ENCODE measurements at regions not wholly inside any gene's neighbourhood (a gene's known extent, or its start where the extent isn't known, plus 50 kb on each side); places are given as distances from the start of the nearest gene placed in this dataset.
"Not testable (repeated sequence)": the region's sequence is repeated elsewhere in the genome, so short reads cannot be mapped to it uniquely, and the experiment has no call there.

DNA sequence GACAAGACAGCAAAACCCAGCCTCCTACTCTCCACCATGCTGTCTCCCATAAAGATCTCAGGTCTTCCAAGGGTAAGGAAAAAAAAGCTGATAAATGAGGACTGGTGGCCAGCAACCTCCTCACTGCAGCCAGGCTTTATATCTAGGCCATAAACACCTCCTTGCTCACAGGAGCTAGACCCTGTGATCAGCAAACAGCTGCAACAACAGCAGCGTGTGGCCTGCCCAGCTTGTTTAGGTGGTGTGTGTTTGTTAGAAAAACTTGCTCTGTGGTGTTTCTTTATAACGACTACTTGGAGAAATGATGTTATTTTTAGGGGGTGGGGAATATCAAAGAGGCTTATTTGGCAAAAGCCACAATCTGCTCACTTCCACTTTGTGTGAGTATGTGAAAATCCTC is 880.9 kb upstream of the AMELY start:
- WGBS, 2 donors = 34 to 71% methylated on average over 2 of the region's 2 CpGs
- H3K4me3 ChIP-seq (replicated peaks in 1 of 3) = no peak overlapping the region
- no peaks in the 10 kb centered on the region for H3K36me3 ChIP-seq
- TF ChIP-seq POLR2A (IDR thresholded peaks at IDR 0.05) (no peak), CTCF (IDR thresholded peaks at IDR 0.05) (no peak)
- no peaks in the 10 kb centered on the region for H3K4me1 ChIP-seq
- H3K9me3 ChIP-seq = no peaks in the 10 kb centered on the region
- intact Hi-C loops (cut with DNase I) = no loop called here
- no peak for DNase-seq
- no peak overlapping the region for H3K27ac ChIP-seq
- no peaks in the 10 kb centered on the region for H3K27me3 ChIP-seq

- DNase-seq = no peak
- Histone ChIP-seq H3K27me3 (no peaks in the 10 kb centered on the region), H3K4me1 (no peaks in the 10 kb centered on the region), H3K36me3 (no peaks in the 10 kb centered on the region), H3K27ac (no peak overlapping the region), H3K9me3 (no peaks in the 10 kb centered on the region), H3K4me3 (replicated peaks in 1 of 3) (no peak overlapping the region)
- TF ChIP-seq CTCF (IDR thresholded peaks at IDR 0.05) (no peak), POLR2A (IDR thresholded peaks at IDR 0.05) (no peak)
- 68 to 84% methylated on average over 2 of the region's 2 CpGs for WGBS, 2 donors
- intact Hi-C loops (cut with DNase I) = no loop called here
Measured at GRCh38 chrY:7781501-7781900, 869.9 kb upstream of the AMELY start.

DNA sequence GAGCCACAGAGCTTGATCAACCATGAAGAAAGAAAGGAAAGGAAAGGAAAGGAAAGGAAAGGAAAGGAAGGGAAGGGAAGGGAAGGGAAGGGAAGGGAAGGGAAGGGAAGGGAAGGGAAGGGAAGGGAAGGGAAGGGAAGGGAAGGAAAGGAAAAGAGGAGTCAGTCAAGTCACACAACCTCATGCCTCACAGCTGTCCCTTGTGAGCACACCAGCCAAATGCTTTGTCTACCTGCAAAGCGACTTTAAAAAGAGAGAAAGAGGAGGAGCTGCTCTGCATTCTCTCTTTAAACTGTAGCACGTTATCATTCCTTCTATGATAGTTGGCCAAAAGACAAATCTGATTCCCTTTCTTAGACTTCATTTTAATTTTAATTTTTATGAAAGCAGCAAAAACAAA is 863.9 kb upstream of the AMELY start:
- intact Hi-C loops (cut with DNase I); H3K27me3 ChIP-seq; H3K9me3 ChIP-seq; H3K36me3 ChIP-seq; H3K4me3 ChIP-seq (replicated peaks in 1 of 3); H3K27ac ChIP-seq; H3K4me1 ChIP-seq; DNase-seq: not testable (repeated sequence)
- 42 to 97% methylated on average over 2 of the region's 2 CpGs for WGBS, 2 donors

DNA sequence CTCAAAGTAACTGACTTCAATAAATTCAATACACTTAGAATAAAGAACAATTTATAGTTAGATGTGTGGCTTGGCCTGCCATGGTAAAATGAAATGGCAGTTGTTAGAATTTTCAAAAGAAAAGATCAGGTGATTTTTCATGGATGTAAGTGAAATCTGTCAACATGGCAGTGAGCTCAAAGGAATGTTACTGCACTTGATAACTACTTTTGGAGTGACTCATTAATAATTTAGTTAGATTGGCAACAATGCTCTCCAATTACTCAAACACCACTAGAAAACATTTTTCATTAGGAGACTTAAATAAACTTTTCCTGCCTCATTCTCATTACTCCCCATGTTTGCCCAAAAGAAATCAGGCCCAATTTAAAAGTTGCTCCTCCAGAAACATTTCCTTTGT is 860.2 kb upstream of the AMELY start:
- no peak overlapping the region for H3K4me3 ChIP-seq (replicated peaks in 1 of 3)
- H3K4me1 ChIP-seq = no peaks in the 10 kb centered on the region
- TF ChIP-seq CTCF (IDR thresholded peaks at IDR 0.05) (no peak), POLR2A (IDR thresholded peaks at IDR 0.05) (no peak)
- intact Hi-C loops (cut with DNase I) = no loop called here
- no peaks in the 10 kb centered on the region for H3K36me3 ChIP-seq
- no peak for DNase-seq
- H3K27me3 ChIP-seq = no peaks in the 10 kb centered on the region
- no peaks in the 10 kb centered on the region for H3K9me3 ChIP-seq
- no peak overlapping the region for H3K27ac ChIP-seq

GRCh38 chrY:7769790-7770375 is 858.3 kb upstream of the AMELY start:
- 100% methylated on average over 1 of the region's 1 CpG for WGBS, 2 donors
- DNase-seq = no peak
- Histone ChIP-seq H3K27ac (no peak overlapping the region), H3K4me3 (replicated peaks in 1 of 3) (no peak overlapping the region), H3K9me3 (no peaks in the 10 kb centered on the region), H3K36me3 (no peaks in the 10 kb centered on the region), H3K27me3 (no peaks in the 10 kb centered on the region), H3K4me1 (no peaks in the 10 kb centered on the region)
- intact Hi-C loops (cut with DNase I) = no loop called here
- TF ChIP-seq POLR2A (IDR thresholded peaks at IDR 0.05) (no peak), CTCF (IDR thresholded peaks at IDR 0.05) (no peak)

GRCh38 chrY:7768901-7769300 is 857.3 kb upstream of the AMELY start:
- H3K4me1 ChIP-seq = no peaks in the 10 kb centered on the region
- H3K36me3 ChIP-seq = no peaks in the 10 kb centered on the region
- H3K4me3 ChIP-seq (replicated peaks in 1 of 3) = no peak overlapping the region
- H3K27me3 ChIP-seq = no peaks in the 10 kb centered on the region
- no peak for DNase-seq
- intact Hi-C loops (cut with DNase I) = no loop called here
- WGBS, 2 donors = 45 to 83% methylated on average over 1 of the region's 1 CpG
- no peaks in the 10 kb centered on the region for H3K9me3 ChIP-seq
- TF ChIP-seq CTCF (IDR thresholded peaks at IDR 0.05) (no peak), POLR2A (IDR thresholded peaks at IDR 0.05) (no peak)
- H3K27ac ChIP-seq = no peak overlapping the region
